H9 (cell line): ENCODE measurements at regions not wholly inside any gene's neighbourhood (a gene's known extent, or its start where the extent isn't known, plus 50 kb on each side); places are given as distances from the start of the nearest gene placed in this dataset.

Experiments
- DNase-seq: peaks from one replicate; pipeline ENCODE4 v3.0.0-alpha.2; 2017
- H2AFZ ChIP-seq: one replicate; pipeline ENCODE4 v1.6.1; 2013; ENCODE audit warnings: mild to moderate bottlenecking, low read length, control low read depth, moderate library complexity
- H2AK5ac ChIP-seq: 2 replicates; pipeline ENCODE4 v1.6.1; 2013; ENCODE audit warnings: low read length, control low read depth, mixed read lengths; ENCODE audit not compliant: insufficient read length
- H2BK120ac ChIP-seq: one replicate; pipeline ENCODE4 v1.6.1; 2013; ENCODE audit warnings: low read depth, mild to moderate bottlenecking, low read length, control low read depth, inconsistent platforms; ENCODE audit not compliant: poor library complexity, severe bottlenecking
- H2BK12ac ChIP-seq: 2 replicates; pipeline ENCODE4 v1.6.1; 2013; ENCODE audit warnings: low read length, control low read depth, mixed read lengths, low read depth; ENCODE audit not compliant: insufficient read length
- H2BK15ac ChIP-seq: 2 replicates; pipeline ENCODE4 v1.6.1; 2013; ENCODE audit warnings: low read depth, low read length, control low read depth
- H2BK20ac ChIP-seq: one replicate; pipeline ENCODE4 v1.6.1; 2013; ENCODE audit warnings: low read depth, mild to moderate bottlenecking, low read length, control low read depth, inconsistent platforms; ENCODE audit not compliant: poor library complexity, severe bottlenecking
- H2BK5ac ChIP-seq: 2 replicates; pipeline ENCODE4 v1.6.1; 2013; ENCODE audit warnings: low read length, control low read depth, mixed read lengths; ENCODE audit not compliant: insufficient read length
- H3K14ac ChIP-seq: 2 replicates; pipeline ENCODE4 v1.6.1; 2013; ENCODE audit warnings: low read length, control low read depth; ENCODE audit not compliant: insufficient read depth
- H3K18ac ChIP-seq: 2 replicates; pipeline ENCODE4 v1.6.1; 2013; ENCODE audit warnings: low read depth, mild to moderate bottlenecking, mixed read lengths, low read length, control low read depth; ENCODE audit not compliant: insufficient read length
- H3K23ac ChIP-seq: 2 replicates; pipeline ENCODE4 v1.6.1; 2013; ENCODE audit warnings: low read length, control low read depth, mixed read lengths, low read depth; ENCODE audit not compliant: insufficient read length
- H3K23me2 ChIP-seq: 2 replicates; pipeline ENCODE4 v1.6.1; 2013; ENCODE audit warnings: low read depth, mild to moderate bottlenecking, mixed read lengths, low read length, control low read depth; ENCODE audit not compliant: insufficient read length, poor library complexity, severe bottlenecking
- H3K27ac ChIP-seq: 2 replicates; pipeline ENCODE4 v1.5.1; 2013; ENCODE audit warnings: low read length, control low read depth, mixed read lengths, low read depth; ENCODE audit not compliant: insufficient read length
- H3K27me3 ChIP-seq: 2 replicates; pipeline ENCODE4 v1.6.1; 2013; ENCODE audit warnings: low read length, control low read depth, inconsistent platforms; ENCODE audit not compliant: insufficient read depth
- H3K4ac ChIP-seq: 2 replicates; pipeline ENCODE4 v1.6.1; 2013; ENCODE audit warnings: low read depth, mild to moderate bottlenecking, control low read depth, inconsistent platforms, low read length, moderate library complexity
- H3K4me1 ChIP-seq: 2 replicates; pipeline ENCODE4 v1.6.1; 2013; ENCODE audit warnings: low read length, control low read depth, inconsistent platforms; ENCODE audit not compliant: insufficient read depth
- H3K4me2 ChIP-seq: 2 replicates; pipeline ENCODE4 v1.6.1; 2013; ENCODE audit warnings: low read length, control low read depth, mixed read lengths; ENCODE audit not compliant: insufficient read length, insufficient read depth
- H3K56ac ChIP-seq: 2 replicates; pipeline ENCODE4 v1.6.1; 2013; ENCODE audit warnings: low read depth, mild to moderate bottlenecking, mixed read lengths, low read length, control low read depth; ENCODE audit not compliant: insufficient read length
- H3K79me1 ChIP-seq: 2 replicates; pipeline ENCODE4 v1.6.1; 2013; ENCODE audit warnings: low read depth, mild to moderate bottlenecking, moderate library complexity, low read length, control low read depth, inconsistent platforms; ENCODE audit not compliant: insufficient read depth, poor library complexity, severe bottlenecking
- H3K79me2 ChIP-seq: 2 replicates; pipeline ENCODE4 v1.6.1; 2013; ENCODE audit warnings: low read length, control low read depth, inconsistent platforms; ENCODE audit not compliant: insufficient read depth
- H3K9ac ChIP-seq: 2 replicates; pipeline ENCODE4 v1.6.1; 2013; ENCODE audit warnings: low read length, control low read depth, mixed read lengths; ENCODE audit not compliant: insufficient read length; ENCODE audit errors: extremely low read depth
- H3K9me3 ChIP-seq: one replicate; pipeline ENCODE4 v1.6.1; 2013; ENCODE audit warnings: low read depth, low read length, inconsistent platforms; ENCODE audit not compliant: control insufficient read depth
- H3T11ph ChIP-seq: one replicate; pipeline ENCODE4 v1.6.1; 2013; ENCODE audit warnings: mild to moderate bottlenecking, low read length, control low read depth, inconsistent platforms
- H4K20me1 ChIP-seq: one replicate; pipeline ENCODE4 v1.6.1; 2013; ENCODE audit not compliant: control insufficient read depth, insufficient read length, insufficient read depth
- H4K5ac ChIP-seq: 2 replicates; pipeline ENCODE4 v1.6.1; 2013; ENCODE audit warnings: low read depth, mild to moderate bottlenecking, mixed read lengths, low read length, control low read depth; ENCODE audit not compliant: insufficient read length
- H4K8ac ChIP-seq: replicated peaks from 2 replicates; pipeline ENCODE4 v1.6.1; 2013; ENCODE audit warnings: low read length, control low read depth, mixed read lengths, low read depth; ENCODE audit not compliant: insufficient read length
- H4K91ac ChIP-seq: 2 replicates; pipeline ENCODE4 v1.6.1; 2013; ENCODE audit warnings: low read depth, mild to moderate bottlenecking, moderate library complexity, mixed read lengths, low read length, control low read depth; ENCODE audit not compliant: insufficient read length
- H3K27ac Mint-ChIP-seq, 3 experiments: 2 replicates in 2 of 3; 3 replicates in 1 of 3; pipeline ENCODE4 v1.8.0; 2020 to 2021; ENCODE audit warnings: mixed read lengths in 3 of 3, mild to moderate bottlenecking in 1 of 3, moderate library complexity in 1 of 3
- H3K27me3 Mint-ChIP-seq: 2 replicates; pipeline ENCODE4 v1.8.0; 2021; ENCODE audit warnings: low read depth, mild to moderate bottlenecking, moderate library complexity, mixed read lengths
- H3K36me3 Mint-ChIP-seq, 3 experiments: 2 replicates in 2 of 3; 3 replicates in 1 of 3; pipeline ENCODE4 v1.8.0; 2020 to 2021; ENCODE audit warnings: low read depth in 3 of 3, mixed read lengths in 3 of 3; ENCODE audit not compliant: insufficient read depth in 1 of 3
- H3K4me1 Mint-ChIP-seq, 2 experiments: 2 replicates each; pipeline ENCODE4 v1.8.0; 2020; ENCODE audit warnings: mixed read lengths in 2 of 2
- H3K4me3 Mint-ChIP-seq, 2 experiments: 2 replicates in 1 of 2; 3 replicates in 1 of 2; pipeline ENCODE4 v1.8.0; 2020 to 2021; ENCODE audit warnings: mild to moderate bottlenecking in 2 of 2, mixed read lengths in 2 of 2, moderate library complexity in 1 of 2
- H3K9me3 Mint-ChIP-seq, 2 experiments: 2 replicates in 1 of 2; 3 replicates in 1 of 2; pipeline ENCODE4 v1.8.0; 2020; ENCODE audit warnings: mild to moderate bottlenecking in 2 of 2, mixed read lengths in 2 of 2, moderate library complexity in 1 of 2
- CTCF ChIP-seq: fragments of 200-600 bp; sonication (generic); conservative IDR thresholded peaks from 3 replicates; pipeline ENCODE4 v1.8.0; 2021; ENCODE audit warnings: antibody characterized with exemption, mild to moderate bottlenecking
- WGBS: extraction: QIAGEN DNeasy Blood & Tissue Kit; methylation state at CpG from one replicate; pipeline ENCODE4 v1.1.7; 2013; ENCODE audit warnings: missing lambda C conversion rate, low lambda C conversion rate, mixed read lengths; ENCODE audit not compliant: insufficient read length; ENCODE audit errors: extremely low coverage; 5-methylcytosine and 5-hydroxymethylcytosine counted together

GRCh38 chr2:12331698-12332097 lies 385.0 kb upstream of the TRIB2 start:
- Histone ChIP-seq H2AK5ac (no peak overlapping the region), H2BK12ac (no peak overlapping the region), H3K27me3 (no peaks in the 10 kb centered on the region), H3K23me2 (no peaks in the 10 kb centered on the region), H4K5ac (no peak overlapping the region), H3T11ph (no peak overlapping the region), H3K56ac (no peak overlapping the region), H2BK15ac (no peak overlapping the region), H3K14ac (no peak overlapping the region), H2AFZ (no peak overlapping the region), H3K4me1 (no peaks in the 10 kb centered on the region), H4K91ac (no peak overlapping the region), H2BK20ac (no peak overlapping the region), H4K20me1 (no peaks in the 10 kb centered on the region), H3K9ac (no peak overlapping the region), H4K8ac (no peak overlapping the region), H3K79me1 (no peaks in the 10 kb centered on the region), H2BK5ac (no peak overlapping the region), H3K18ac (no peak overlapping the region), H2BK120ac (no peak overlapping the region), H3K23ac (no peak overlapping the region), H3K4me2 (no peak overlapping the region), H3K79me2 (no peaks in the 10 kb centered on the region), H3K9me3 (no peaks in the 10 kb centered on the region), H3K27ac (no peak overlapping the region), H3K4ac (no peak overlapping the region)
- no peak for TF ChIP-seq CTCF
- Mint-ChIP-seq H3K4me3 (no peak overlapping the region), H3K9me3 (peaks cover 7% of the 10 kb centered on the region in 2 experiments; a peak in 1 of 5 replicates), H3K27me3 (no peaks in the 10 kb centered on the region; the same call in none of the 2 replicates), H3K27ac (no peak overlapping the region), H3K4me1 (no peaks in the 10 kb centered on the region), H3K36me3 (peaks cover 0 to 4% (median 4%) of the 10 kb centered on the region in 3 experiments; a peak in 1 of 7 replicates)
- WGBS = no CpG with 5 or more reads among the region's 2 CpGs
- no peak for DNase-seq
